CD8-positive, alpha-beta memory T cell (primary cell): ENCODE measurements at regions not wholly inside any gene's neighbourhood (a gene's known extent, or its start where the extent isn't known, plus 50 kb on each side); places are given as distances from the start of the nearest gene placed in this dataset.
A peak's percentile ranks its signal among the peaks of the same experiment; 100 is the strongest.

ENCODE experiments used
- CTCF ChIA-PET: fragments of 350-600 bp; sonication (Branson Sonifier 250); formaldehyde crosslinking; loops from one replicate; lab custom pipeline; 2021; ENCODE audit warnings: antibody characterized with exemption; lab: Charles Lee
- POLR2A ChIA-PET: fragments of 350-600 bp; sonication (Branson Sonifier 250); formaldehyde crosslinking; loops from one replicate; lab custom pipeline; 2021; ENCODE audit warnings: antibody characterized with exemption; lab: Charles Lee
- DNase-seq, 5 donors: peaks; one replicate each; pipeline versions ENCODE4 v3.0.0 to v3.0.0-alpha.2; 2020 to 2022; ENCODE audit warnings: mixed read lengths in 1 of 5
- H3K27ac ChIP-seq: one replicate; pipeline ENCODE4 v1.7.0; 2013; ENCODE audit warnings: low read depth, mild to moderate bottlenecking, low read length, moderate library complexity
- H3K27me3 ChIP-seq: 2 replicates; pipeline ENCODE4 v1.7.0; 2013; ENCODE audit warnings: low read length, mild to moderate bottlenecking; ENCODE audit not compliant: insufficient read depth, poor library complexity, severe bottlenecking
- H3K36me3 ChIP-seq: 2 replicates; pipeline ENCODE4 v1.7.0; 2013; ENCODE audit warnings: mild to moderate bottlenecking, low read length, moderate library complexity; ENCODE audit not compliant: insufficient read depth
- H3K4me1 ChIP-seq: 2 replicates; pipeline ENCODE4 v1.7.0; 2013; ENCODE audit warnings: mild to moderate bottlenecking, low read length, moderate library complexity; ENCODE audit not compliant: insufficient read depth
- H3K4me3 ChIP-seq: 2 replicates; pipeline ENCODE4 v1.7.0; 2013; ENCODE audit warnings: mild to moderate bottlenecking, low read length
- H3K9me3 ChIP-seq: 2 replicates; pipeline ENCODE4 v1.7.0; 2013; ENCODE audit warnings: mild to moderate bottlenecking, low read length
- H3K27ac Mint-ChIP-seq, 8 donors: one replicate each; pipeline ENCODE4 v1.8.0; 2020 to 2021; ENCODE audit warnings: mixed read lengths in 8 of 8, mild to moderate bottlenecking in 6 of 8, inconsistent platforms in 3 of 8, moderate library complexity in 3 of 8
- H3K27me3 Mint-ChIP-seq, 2 donors: one replicate each; pipeline ENCODE4 v1.8.0; 2020 to 2021; ENCODE audit warnings: mixed read lengths in 2 of 2, mild to moderate bottlenecking in 1 of 2, moderate library complexity in 1 of 2
- H3K36me3 Mint-ChIP-seq, 3 donors: one replicate each; pipeline ENCODE4 v1.8.0; 2020 to 2021; ENCODE audit warnings: mixed read lengths in 3 of 3, inconsistent platforms in 1 of 3, mild to moderate bottlenecking in 1 of 3
- H3K4me1 Mint-ChIP-seq, 3 donors: one replicate each; pipeline ENCODE4 v1.8.0; 2020 to 2021; ENCODE audit warnings: mixed read lengths in 3 of 3, inconsistent platforms in 1 of 3, mild to moderate bottlenecking in 1 of 3
- H3K4me3 Mint-ChIP-seq, 7 donors: one replicate each; pipeline ENCODE4 v1.8.0; 2020 to 2021; ENCODE audit warnings: mixed read lengths in 7 of 7, mild to moderate bottlenecking in 6 of 7, moderate library complexity in 4 of 7, inconsistent platforms in 2 of 7
- H3K9me3 Mint-ChIP-seq, 5 donors: one replicate each; pipeline ENCODE4 v1.8.0; 2020 to 2022; ENCODE audit warnings: mixed read lengths in 5 of 5, mild to moderate bottlenecking in 3 of 5, moderate library complexity in 2 of 5, inconsistent platforms in 1 of 5

DNA sequence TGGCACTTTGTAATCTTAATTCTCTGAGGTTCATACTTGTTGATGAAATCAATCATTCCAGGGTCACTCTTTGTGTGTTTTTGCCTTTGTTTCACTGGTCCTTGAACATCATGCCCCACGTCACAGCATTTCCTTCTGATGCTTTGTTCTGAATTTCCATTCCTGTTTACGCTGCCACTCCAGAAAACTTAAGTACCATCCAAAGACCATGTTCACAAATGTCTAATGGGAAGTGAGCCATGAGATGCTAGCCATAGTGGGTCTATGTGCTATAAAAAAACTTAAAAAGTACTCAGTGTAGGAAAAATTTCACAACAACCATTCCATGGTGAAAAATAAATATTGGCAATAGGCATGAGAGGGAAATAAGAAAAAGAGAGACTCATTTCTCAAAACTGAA lies 232.0 kb downstream of the IBTK start:
- no peaks in the 10 kb centered on the region for H3K9me3 ChIP-seq
- no peaks in the 10 kb centered on the region for H3K36me3 ChIP-seq
- POLR2A ChIA-PET: no interaction called here
- H3K4me1 Mint-ChIP-seq: no peaks in the 10 kb centered on the region
- no peak overlapping the region for H3K27ac Mint-ChIP-seq
- no peaks in the 10 kb centered on the region for H3K27me3 Mint-ChIP-seq
- DNase-seq: no peak
- no peaks in the 10 kb centered on the region for H3K27me3 ChIP-seq
- CTCF ChIA-PET: no interaction called here
- H3K36me3 Mint-ChIP-seq: no peaks in the 10 kb centered on the region
- no peaks in the 10 kb centered on the region for H3K4me1 ChIP-seq
- H3K4me3 ChIP-seq: no peak overlapping the region
- H3K9me3 Mint-ChIP-seq: peaks cover 0 to 5% (median 2%) of the 10 kb centered on the region in 5 donors
- no peak overlapping the region for H3K4me3 Mint-ChIP-seq
- no peak overlapping the region for H3K27ac ChIP-seq

DNA sequence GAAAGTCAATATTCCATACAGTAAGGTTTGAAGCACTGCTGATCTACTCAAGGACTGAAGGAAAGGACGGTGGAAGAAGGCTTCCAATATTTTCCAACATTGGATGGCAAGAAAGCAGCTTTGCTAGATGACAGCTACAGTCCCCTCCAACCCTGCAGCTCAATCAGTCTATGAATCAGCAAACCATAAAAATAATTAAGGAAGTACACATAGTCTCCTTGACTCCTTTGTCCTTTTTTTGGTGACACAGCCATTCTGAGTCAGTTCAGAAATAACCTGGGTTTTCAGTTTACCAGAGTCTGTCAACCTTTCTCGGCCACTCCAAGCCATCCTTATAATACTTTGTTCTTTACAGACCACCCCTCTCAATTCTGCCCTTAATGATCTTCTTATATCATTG lies 232.5 kb downstream of the IBTK start:
- H3K4me1 Mint-ChIP-seq: no peaks in the 10 kb centered on the region
- H3K27me3 Mint-ChIP-seq: no peaks in the 10 kb centered on the region
- H3K9me3 ChIP-seq: no peaks in the 10 kb centered on the region
- no peak overlapping the region for H3K4me3 Mint-ChIP-seq
- POLR2A ChIA-PET: no interaction called here
- no peak overlapping the region for H3K27ac ChIP-seq
- H3K36me3 Mint-ChIP-seq: no peaks in the 10 kb centered on the region
- H3K4me3 ChIP-seq: no peak overlapping the region
- no peaks in the 10 kb centered on the region for H3K27me3 ChIP-seq
- DNase-seq: no peak
- CTCF ChIA-PET: no interaction called here
- H3K4me1 ChIP-seq: no peaks in the 10 kb centered on the region
- H3K36me3 ChIP-seq: no peaks in the 10 kb centered on the region
- H3K9me3 Mint-ChIP-seq: peaks cover 0 to 5% (median 2%) of the 10 kb centered on the region in 5 donors
- no peak overlapping the region for H3K27ac Mint-ChIP-seq

DNA sequence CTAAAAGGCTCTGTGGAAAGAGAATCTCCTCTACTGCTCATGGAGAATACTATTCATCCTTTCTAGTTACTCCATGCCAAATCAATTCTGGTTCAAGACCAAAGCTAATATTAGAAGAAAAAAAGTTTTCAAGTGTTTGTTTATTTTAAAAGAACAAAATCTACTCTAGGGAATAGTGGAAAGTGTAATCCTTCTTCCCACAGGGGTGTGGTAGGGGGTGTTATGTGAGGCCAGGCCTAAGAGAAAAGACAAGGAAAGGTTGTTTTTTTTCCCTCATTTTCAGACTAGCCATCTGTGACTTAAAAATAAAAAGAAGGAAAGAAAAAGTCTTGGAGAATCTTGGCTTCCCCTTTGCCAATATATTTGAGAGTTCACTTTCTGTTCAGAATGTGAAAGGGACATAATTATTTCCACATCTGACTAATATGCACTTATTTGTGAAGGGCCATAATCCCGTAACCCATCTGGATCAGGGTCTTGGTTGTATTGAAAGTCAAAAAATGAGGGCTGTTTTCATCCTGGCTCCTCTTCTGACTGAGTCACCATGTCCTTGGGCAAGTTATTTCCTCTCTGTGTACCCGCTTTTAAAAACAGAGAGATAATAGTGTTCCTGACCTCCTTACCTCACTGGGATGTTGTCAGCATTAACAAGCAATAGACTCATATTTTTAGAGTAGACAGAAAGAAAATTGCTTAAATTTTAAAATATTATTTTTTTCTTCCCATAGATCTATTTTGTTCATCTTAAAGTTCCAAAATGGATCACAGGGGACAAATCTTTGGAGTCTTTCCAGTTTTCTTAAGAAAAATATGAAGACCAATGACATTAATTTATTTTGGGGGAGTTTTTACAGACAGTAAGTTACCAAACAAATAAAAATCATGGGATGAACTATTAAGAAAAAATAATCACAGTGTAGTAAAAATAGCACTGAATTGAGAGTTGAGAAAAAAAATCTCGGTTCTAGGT lies 233.7 kb downstream of the IBTK start:
- DNase-seq: no peak
- H3K27ac Mint-ChIP-seq: no peak overlapping the region
- ChIA-PET CTCF (no interaction called here), POLR2A (no interaction called here)
- no peak overlapping the region for H3K27ac ChIP-seq
- no peaks in the 10 kb centered on the region for H3K27me3 ChIP-seq
- H3K4me3 Mint-ChIP-seq: no peak overlapping the region
- no peaks in the 10 kb centered on the region for H3K4me1 ChIP-seq
- H3K36me3 ChIP-seq: no peaks in the 10 kb centered on the region
- no peaks in the 10 kb centered on the region for H3K4me1 Mint-ChIP-seq
- no peak overlapping the region for H3K4me3 ChIP-seq
- peaks cover 0 to 7% (median 4%) of the 10 kb centered on the region in 5 donors for H3K9me3 Mint-ChIP-seq
- no peaks in the 10 kb centered on the region for H3K27me3 Mint-ChIP-seq
- H3K9me3 ChIP-seq: no peaks in the 10 kb centered on the region
- no peaks in the 10 kb centered on the region for H3K36me3 Mint-ChIP-seq

DNA sequence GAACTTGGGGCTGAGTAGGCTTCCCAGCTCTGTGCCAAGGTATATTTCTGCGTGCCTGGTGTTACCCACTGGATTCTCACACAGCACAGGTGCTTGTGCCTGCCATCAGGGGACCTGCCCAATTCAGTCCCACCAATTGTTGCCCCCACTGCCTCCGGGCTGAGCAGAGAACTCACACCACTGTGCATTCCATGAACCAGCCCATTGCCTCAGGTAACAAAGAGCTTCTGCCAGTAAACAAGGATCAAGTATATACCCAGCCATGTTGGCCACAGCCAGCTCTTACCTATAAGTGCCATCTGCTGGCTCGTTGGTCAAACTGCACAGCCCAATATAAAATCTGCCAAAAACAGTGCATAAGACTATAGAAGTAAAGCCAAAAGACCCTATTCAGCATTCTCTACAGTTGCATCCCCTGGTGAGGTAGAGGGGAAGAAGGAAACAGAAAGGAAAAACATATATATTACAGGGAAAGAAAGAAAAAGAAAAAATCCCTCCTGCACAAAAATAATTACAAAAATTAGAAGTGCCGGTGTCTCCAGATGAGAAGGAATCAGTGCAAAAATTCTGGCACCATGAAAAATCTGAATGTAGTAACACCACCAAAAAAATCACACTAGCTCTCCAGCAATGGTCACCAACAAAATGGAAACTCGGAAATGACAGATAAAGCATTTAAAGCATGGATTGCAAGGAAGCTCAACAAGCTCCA lies 241.4 kb downstream of the IBTK start:
- DNase-seq: no peak
- no peaks in the 10 kb centered on the region for H3K27me3 Mint-ChIP-seq
- CTCF ChIA-PET: no interaction called here

DNA sequence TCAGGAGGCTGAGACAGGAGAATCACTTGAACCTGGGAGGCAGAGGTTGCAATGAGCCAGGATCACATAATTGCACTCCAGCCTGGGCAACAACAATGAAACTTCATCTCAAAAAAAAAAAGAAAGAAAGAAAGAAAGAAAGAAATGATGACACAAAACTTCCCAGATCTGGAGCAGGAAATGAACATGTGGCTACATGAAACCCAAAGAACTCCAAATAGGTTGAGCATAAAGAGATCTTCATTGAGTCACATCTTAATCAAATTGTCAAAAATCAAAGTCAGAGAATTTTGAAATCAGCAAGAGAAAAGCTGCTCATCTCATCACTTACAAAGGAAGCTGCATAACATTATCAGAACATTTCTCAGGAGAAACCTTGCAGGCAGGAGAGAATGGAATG lies 247.0 kb downstream of the IBTK start:
- no peak overlapping the region for H3K4me3 Mint-ChIP-seq
- H3K36me3 Mint-ChIP-seq: no peaks in the 10 kb centered on the region
- H3K27ac ChIP-seq: no peak overlapping the region
- ChIA-PET CTCF (no interaction called here), POLR2A (no interaction called here)
- no peak overlapping the region for H3K27ac Mint-ChIP-seq
- no peak overlapping the region for H3K4me3 ChIP-seq
- H3K36me3 ChIP-seq: no peaks in the 10 kb centered on the region
- H3K27me3 ChIP-seq: no peaks in the 10 kb centered on the region
- DNase-seq: no peak
- H3K4me1 ChIP-seq: no peaks in the 10 kb centered on the region
- H3K4me1 Mint-ChIP-seq: no peaks in the 10 kb centered on the region
- H3K27me3 Mint-ChIP-seq: no peaks in the 10 kb centered on the region
- H3K9me3 Mint-ChIP-seq: peaks cover 0 to 1% (median 0%) of the 10 kb centered on the region in 5 donors
- H3K9me3 ChIP-seq: no peaks in the 10 kb centered on the region

More for the DNA sequence above, 241.4 kb downstream of the IBTK start:
- no peaks in the 10 kb centered on the region for H3K36me3 Mint-ChIP-seq
- H3K27ac ChIP-seq: no peak overlapping the region
- peak overlapping the region in 1 of 8 donors; percentile 38 for H3K27ac Mint-ChIP-seq
- no peaks in the 10 kb centered on the region for H3K4me1 Mint-ChIP-seq
- POLR2A ChIA-PET: no interaction called here
- H3K27me3 ChIP-seq: no peaks in the 10 kb centered on the region
- H3K4me1 ChIP-seq: no peaks in the 10 kb centered on the region
- no peaks in the 10 kb centered on the region for H3K36me3 ChIP-seq
- no peak overlapping the region for H3K4me3 ChIP-seq
- no peak overlapping the region for H3K4me3 Mint-ChIP-seq
- peaks cover 5 to 15% (median 12%) of the 10 kb centered on the region in 5 donors for H3K9me3 Mint-ChIP-seq
- no peaks in the 10 kb centered on the region for H3K9me3 ChIP-seq

DNA sequence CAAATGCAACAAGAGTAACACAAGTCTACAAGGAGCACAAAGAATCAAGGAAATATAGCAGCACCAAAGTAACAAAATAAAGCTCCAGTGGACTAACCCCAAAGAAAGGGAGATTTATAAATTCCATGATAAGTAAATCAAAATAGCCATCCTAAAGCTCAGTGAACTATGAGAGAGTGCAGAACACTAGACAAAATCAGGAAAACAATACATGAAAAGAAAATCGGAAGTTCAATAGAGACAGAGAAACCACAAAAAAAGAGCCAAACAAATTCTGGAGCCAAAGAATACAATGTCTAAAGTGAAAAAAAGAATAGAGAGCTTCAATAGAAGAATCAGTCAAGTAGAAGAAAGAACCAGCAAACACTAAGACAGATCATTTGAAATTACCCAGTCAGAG lies 247.3 kb upstream of the TENT5A start:
- Mint-ChIP-seq H3K4me1 (no peaks in the 10 kb centered on the region), H3K27me3 (no peaks in the 10 kb centered on the region), H3K4me3 (no peak overlapping the region), H3K27ac (no peak overlapping the region), H3K36me3 (no peaks in the 10 kb centered on the region), H3K9me3 (no peaks in the 10 kb centered on the region)
- ChIA-PET POLR2A (no interaction called here), CTCF (no interaction called here)
- no peak for DNase-seq
- H3K27ac ChIP-seq: no peak overlapping the region
- H3K27me3 ChIP-seq: no peaks in the 10 kb centered on the region
- H3K4me3 ChIP-seq: no peak overlapping the region
- H3K9me3 ChIP-seq: no peaks in the 10 kb centered on the region
- no peaks in the 10 kb centered on the region for H3K4me1 ChIP-seq
- H3K36me3 ChIP-seq: no peaks in the 10 kb centered on the region

DNA sequence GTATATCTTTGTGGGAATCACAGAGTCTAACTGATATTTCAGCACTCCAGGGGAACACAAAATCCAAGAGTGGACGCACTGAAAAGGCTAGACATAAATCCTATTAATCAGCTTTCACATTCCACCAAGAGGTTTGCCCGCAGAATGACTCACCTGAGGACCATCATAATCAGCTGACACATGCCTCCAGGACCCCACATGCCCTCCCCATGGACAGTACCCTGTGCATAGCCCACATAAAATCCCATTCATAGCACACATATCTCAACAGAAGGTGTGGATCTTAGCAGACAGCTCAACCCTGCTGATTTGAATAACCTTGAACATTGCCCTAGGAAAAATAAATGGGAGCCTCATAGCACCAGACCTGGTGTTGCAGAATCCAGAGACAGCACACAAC lies 246.8 kb upstream of the TENT5A start:
- Histone ChIP-seq H3K27me3 (no peaks in the 10 kb centered on the region), H3K36me3 (no peaks in the 10 kb centered on the region), H3K27ac (no peak overlapping the region), H3K4me1 (no peaks in the 10 kb centered on the region), H3K4me3 (no peak overlapping the region), H3K9me3 (no peaks in the 10 kb centered on the region)
- no peaks in the 10 kb centered on the region for H3K9me3 Mint-ChIP-seq
- no peak overlapping the region for H3K27ac Mint-ChIP-seq
- H3K36me3 Mint-ChIP-seq: no peaks in the 10 kb centered on the region
- H3K4me3 Mint-ChIP-seq: no peak overlapping the region
- CTCF ChIA-PET: no interaction called here
- POLR2A ChIA-PET: no interaction called here
- H3K4me1 Mint-ChIP-seq: no peaks in the 10 kb centered on the region
- DNase-seq: peak in 1 of 5 donors; percentile 31
- no peaks in the 10 kb centered on the region for H3K27me3 Mint-ChIP-seq

DNA sequence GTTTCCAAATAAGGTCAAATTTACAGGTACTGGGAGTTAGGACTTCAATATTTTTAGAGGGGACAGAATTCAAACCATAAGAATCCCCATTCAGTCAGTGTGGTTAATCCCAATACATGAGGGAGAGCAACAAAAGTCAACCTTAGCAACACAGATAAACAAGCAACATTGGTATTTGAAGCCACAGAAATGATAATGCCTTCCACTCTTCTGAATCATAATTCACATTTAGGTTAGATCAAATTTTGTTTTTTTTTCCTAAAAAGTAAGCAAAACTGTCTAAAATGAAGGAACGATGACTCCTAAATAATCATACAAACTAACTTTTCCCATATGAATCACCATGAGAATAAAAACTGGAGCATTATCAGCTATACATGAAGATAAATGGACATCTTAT lies 246.0 kb upstream of the TENT5A start:
- no peaks in the 10 kb centered on the region for H3K27me3 ChIP-seq
- Mint-ChIP-seq H3K4me1 (no peaks in the 10 kb centered on the region), H3K9me3 (no peaks in the 10 kb centered on the region), H3K4me3 (no peak overlapping the region), H3K27me3 (no peaks in the 10 kb centered on the region), H3K27ac (no peak overlapping the region), H3K36me3 (no peaks in the 10 kb centered on the region)
- no peak for DNase-seq
- ChIA-PET POLR2A (no interaction called here), CTCF (no interaction called here)
- no peaks in the 10 kb centered on the region for H3K4me1 ChIP-seq
- no peaks in the 10 kb centered on the region for H3K9me3 ChIP-seq
- H3K4me3 ChIP-seq: no peak overlapping the region
- no peaks in the 10 kb centered on the region for H3K36me3 ChIP-seq
- no peak overlapping the region for H3K27ac ChIP-seq
